AG09319 (cell line): ENCODE measurements at regions not wholly inside any gene's neighbourhood (a gene's known extent, or its start where the extent isn't known, plus 50 kb on each side); places are given as distances from the start of the nearest gene placed in this dataset.

Experiments
- DNase-seq: peaks from one replicate; pipeline ENCODE4 v3.0.0-alpha.2; 2010; ENCODE audit warnings: low read depth; ENCODE audit errors: extremely low read depth
- CTCF ChIP-seq: IDR thresholded peaks from 2 replicates; pipeline ENCODE4 v1.5.1; 2011; ENCODE audit warnings: low read depth, mild to moderate bottlenecking, inconsistent platforms, low read length, moderate library complexity

GRCh38 chr18:43703050-43703449 is 425.8 kb upstream of the SYT4 start:
- no peak for TF ChIP-seq CTCF
- DNase-seq: no peak

GRCh38 chr18:43705850-43706249 is 428.6 kb upstream of the SYT4 start:
- DNase-seq: no peak
- no peak for TF ChIP-seq CTCF

GRCh38 chr18:43710135-43710534 is 432.8 kb upstream of the SYT4 start:
- no peak for TF ChIP-seq CTCF
- DNase-seq: no peak

- DNase-seq: no peak
- no peak for TF ChIP-seq CTCF
These were observed 437.2 kb upstream of the SYT4 start for GRCh38 chr18:43714343-43715010.

- TF ChIP-seq CTCF: no peak
- DNase-seq: no peak
These were observed 442.0 kb upstream of the SYT4 start for GRCh38 chr18:43719267-43719795.

GRCh38 chr18:43720041-43720440 is 442.8 kb upstream of the SYT4 start:
- no peak for DNase-seq
- TF ChIP-seq CTCF: no peak

- no peak for TF ChIP-seq CTCF
- no peak for DNase-seq
These were observed 458.3 kb upstream of the SYT4 start for GRCh38 chr18:43735570-43735969.
